Breast epithelium (tissue), 4 donors: ENCODE measurements at regions not wholly inside any gene's neighbourhood (a gene's known extent, or its start where the extent isn't known, plus 50 kb on each side); places are given as distances from the start of the nearest gene placed in this dataset.

Source experiments
- DNase-seq, 2 donors: peaks; one replicate each; pipeline ENCODE4 v3.0.0-alpha.2; 2019; ENCODE audit warnings: low spot score in 2 of 2
- H3K27ac ChIP-seq, 2 donors: fragments of 200-600 bp; sonication (generic) in 1 of 2; one replicate each; pipeline ENCODE4 v1.5.1; 2016 to 2019; ENCODE audit warnings: mild to moderate bottlenecking in 1 of 2
- H3K27me3 ChIP-seq, 2 donors: fragments of 200-600 bp; sonication (generic) in 1 of 2; one replicate each; pipeline versions ENCODE4 v1.5.1 to v1.6.0; 2017 to 2019; ENCODE audit warnings: control low read depth in 1 of 2, mild to moderate bottlenecking in 1 of 2
- H3K36me3 ChIP-seq: fragments of 200-600 bp; one replicate; pipeline ENCODE4 v1.5.1; 2019
- H3K4me1 ChIP-seq, 2 donors: fragments of 200-600 bp; sonication (generic); one replicate each; pipeline ENCODE4 v1.5.1; 2016 to 2019; ENCODE audit warnings: control low read depth in 1 of 2
- H3K4me3 ChIP-seq, 3 donors: fragments of 200-600 bp; sonication (generic); 1 replicate in 2 of 3; 2 replicates in 1 of 3; pipeline ENCODE4 v1.5.1; 2016 to 2019; ENCODE audit warnings: mild to moderate bottlenecking in 3 of 3, moderate library complexity in 2 of 3
- H3K9me3 ChIP-seq, 2 donors: fragments of 200-600 bp; sonication (generic) in 1 of 2; one replicate each; pipeline ENCODE4 v1.5.1; 2016 to 2019; ENCODE audit warnings: control low read depth in 1 of 2
- CTCF ChIP-seq, 3 donors: fragments of 450-650 bp; IDR thresholded peaks; one replicate each; pipeline ENCODE4 v1.5.1; 2016 to 2017; ENCODE audit warnings: antibody characterized with exemption in 3 of 3, mild to moderate bottlenecking in 3 of 3, moderate library complexity in 3 of 3
- POLR2A ChIP-seq: fragments of 450-650 bp; IDR thresholded peaks from one replicate; pipeline ENCODE4 v1.6.1; 2016; ENCODE audit warnings: antibody characterized with exemption, mild to moderate bottlenecking, moderate library complexity
- POLR2AphosphoS5 ChIP-seq, 3 donors: sonication (generic); formaldehyde crosslinking; IDR thresholded peaks; one replicate each; pipeline ENCODE4 v1.6.1; 2017; ENCODE audit warnings: antibody characterized with exemption in 3 of 3
- intact Hi-C: fragments of 100-400 bp; cut with DNase I; formaldehyde crosslinking; loops from one replicate; pipeline ENCODE4 v1.15.1; 2023; ENCODE audit warnings: low total_unique reads

GRCh38 chr1:74895411-74895810 lies 162.5 kb downstream of the TYW3 start:
- no peak for DNase-seq

GRCh38 chr1:74908131-74908530 lies 175.2 kb downstream of the TYW3 start:
- no peak overlapping the region for H3K4me3 ChIP-seq
- TF ChIP-seq CTCF (IDR thresholded peaks at IDR 0.05) (no peak), POLR2A (no peak), POLR2AphosphoS5 (IDR thresholded peaks at IDR 0.05) (no peak)
- H3K9me3 ChIP-seq: no peaks in the 10 kb centered on the region
- H3K4me1 ChIP-seq: no peaks in the 10 kb centered on the region
- H3K27ac ChIP-seq: no peak overlapping the region
- intact Hi-C loops: no loop called here
- H3K36me3 ChIP-seq: no peaks in the 10 kb centered on the region
- H3K27me3 ChIP-seq: no peaks in the 10 kb centered on the region
- no peak for DNase-seq

More at GRCh38 chr1:74895411-74895810, 162.5 kb downstream of the TYW3 start:
- no peak overlapping the region for H3K27ac ChIP-seq
- TF ChIP-seq POLR2A (no peak), CTCF (IDR thresholded peaks at IDR 0.05) (no peak), POLR2AphosphoS5 (IDR thresholded peaks at IDR 0.05) (no peak)
- intact Hi-C loops: no loop called here
- H3K4me1 ChIP-seq: no peaks in the 10 kb centered on the region
- H3K36me3 ChIP-seq: no peaks in the 10 kb centered on the region
- no peak overlapping the region for H3K4me3 ChIP-seq
- no peaks in the 10 kb centered on the region for H3K9me3 ChIP-seq
- H3K27me3 ChIP-seq: no peaks in the 10 kb centered on the region

- Histone ChIP-seq H3K36me3 (no peaks in the 10 kb centered on the region), H3K9me3 (peaks cover 5 to 6% of the 10 kb centered on the region in 2 donors), H3K4me3 (no peak overlapping the region), H3K27me3 (no peaks in the 10 kb centered on the region), H3K4me1 (no peaks in the 10 kb centered on the region), H3K27ac (no peak overlapping the region)
- TF ChIP-seq POLR2AphosphoS5 (IDR thresholded peaks at IDR 0.05) (no peak), CTCF (IDR thresholded peaks at IDR 0.05) (no peak), POLR2A (no peak)
- intact Hi-C loops: no loop called here
- no peak for DNase-seq
Observed at GRCh38 chr1:74908797-74909196, 175.8 kb downstream of the TYW3 start.

- no peak for TF ChIP-seq POLR2AphosphoS5 (IDR thresholded peaks at IDR 0.05)
- no peak for TF ChIP-seq POLR2A
- no peak for TF ChIP-seq CTCF (IDR thresholded peaks at IDR 0.05)
- no peak for DNase-seq
- intact Hi-C loops: no loop called here
- Histone ChIP-seq H3K9me3 (peaks cover 12 to 36% of the 10 kb centered on the region in 2 donors), H3K4me3 (no peak overlapping the region), H3K4me1 (no peaks in the 10 kb centered on the region), H3K27me3 (no peaks in the 10 kb centered on the region), H3K36me3 (no peaks in the 10 kb centered on the region), H3K27ac (no peak overlapping the region)
Observed at GRCh38 chr1:74913978-74914377, 181.0 kb downstream of the TYW3 start.

- no peak overlapping the region for H3K4me3 ChIP-seq
- H3K27me3 ChIP-seq: no peaks in the 10 kb centered on the region
- H3K4me1 ChIP-seq: no peaks in the 10 kb centered on the region
- DNase-seq: no peak
- peaks cover 0 to 7% of the 10 kb centered on the region in 2 donors for H3K9me3 ChIP-seq
- no peaks in the 10 kb centered on the region for H3K36me3 ChIP-seq
- no peak overlapping the region for H3K27ac ChIP-seq
- TF ChIP-seq CTCF (IDR thresholded peaks at IDR 0.05) (no peak), POLR2AphosphoS5 (IDR thresholded peaks at IDR 0.05) (no peak), POLR2A (no peak)
- intact Hi-C loops: no loop called here
Observed at GRCh38 chr1:74933500-74933899, 200.5 kb downstream of the TYW3 start.
